Astrocyte (in vitro differentiated cells and primary cell): ENCODE measurements at regions not wholly inside any gene's neighbourhood (a gene's known extent, or its start where the extent isn't known, plus 50 kb on each side); places are given as distances from the start of the nearest gene placed in this dataset.

Source experiments
- CTCF ChIP-seq: IDR thresholded peaks from 2 replicates; pipeline ENCODE4 v1.5.1; 2011; ENCODE audit warnings: low read depth, mild to moderate bottlenecking, inconsistent platforms, low read length, moderate library complexity; ENCODE audit not compliant: insufficient read depth
- EZH2 ChIP-seq: IDR thresholded peaks from 2 replicates; pipeline ENCODE4 v1.6.1; 2012; ENCODE audit warnings: mild to moderate bottlenecking, low read length, inconsistent platforms; ENCODE audit not compliant: insufficient read depth

- TF ChIP-seq EZH2: no peak
- no peak for TF ChIP-seq CTCF
Observed at GRCh38 chr20:59392736-59393135, 92.3 kb downstream of the EDN3 start.
